GM10266 (cell line): ENCODE measurements at regions not wholly inside any gene's neighbourhood (a gene's known extent, or its start where the extent isn't known, plus 50 kb on each side); places are given as distances from the start of the nearest gene placed in this dataset.

Experiments
- DNase-seq: peaks from one replicate; pipeline ENCODE4 v3.0.0; 2012; ENCODE audit errors: extremely low spot score
- CTCF ChIP-seq: IDR thresholded peaks from 2 replicates; pipeline ENCODE4 v1.5.1; 2012; ENCODE audit warnings: mild to moderate bottlenecking, low read depth; ENCODE audit not compliant: control insufficient read depth, insufficient read depth; ENCODE audit errors: missing control alignments

- TF ChIP-seq CTCF, result no peak
- no peak for DNase-seq
These were observed 145.3 kb upstream of the FST start for GRCh38 chr5:53335115-53335514.

- no peak for DNase-seq
- no peak for TF ChIP-seq CTCF
These were observed 142.6 kb upstream of the FST start for GRCh38 chr5:53337827-53338226.

- TF ChIP-seq CTCF, result no peak
- DNase-seq, result no peak
These were observed 141.5 kb upstream of the FST start for GRCh38 chr5:53338971-53339370.

GRCh38 chr5:53339962-53340540 is 140.4 kb upstream of the FST start:
- DNase-seq, result no peak
- TF ChIP-seq CTCF, result no peak

- no peak for DNase-seq
- TF ChIP-seq CTCF, result no peak
These were observed 139.3 kb upstream of the FST start for GRCh38 chr5:53340956-53341750.

- no peak for TF ChIP-seq CTCF
- no peak for DNase-seq
These were observed 138.2 kb upstream of the FST start for GRCh38 chr5:53342236-53342635.

- TF ChIP-seq CTCF, result no peak
- no peak for DNase-seq
These were observed 137.2 kb upstream of the FST start for GRCh38 chr5:53343187-53343586.
